Sigmoid colon (tissue), 4 donors: ENCODE measurements at regions not wholly inside any gene's neighbourhood (a gene's known extent, or its start where the extent isn't known, plus 50 kb on each side); places are given as distances from the start of the nearest gene placed in this dataset.

Source experiments
- CTCF ChIP-seq, 4 experiments: fragments of 450-650 bp in 3 of 4; fragments of 200-600 bp in 1 of 4; IDR thresholded peaks; one replicate each; pipeline ENCODE4 v1.5.1; 2016 to 2019; ENCODE audit warnings: antibody characterized with exemption in 4 of 4, mild to moderate bottlenecking in 3 of 4, moderate library complexity in 2 of 4
- POLR2A ChIP-seq, 2 donors: fragments of 450-650 bp; IDR thresholded peaks; one replicate each; pipeline ENCODE4 v1.6.1; 2016; ENCODE audit warnings: antibody characterized with exemption in 2 of 2, mild to moderate bottlenecking in 2 of 2, moderate library complexity in 2 of 2
- POLR2AphosphoS5 ChIP-seq, 4 donors: sonication (generic); formaldehyde crosslinking; IDR thresholded peaks; one replicate each; pipeline ENCODE4 v1.6.1; 2017; ENCODE audit warnings: antibody characterized with exemption in 4 of 4

GRCh38 chr2:238567067-238567855, 140.5 kb downstream of the ASB1 start:
- TF ChIP-seq CTCF (IDR thresholded peaks at IDR 0.05) (no peak), POLR2A (IDR thresholded peaks at IDR 0.05) (no peak), POLR2AphosphoS5 (IDR thresholded peaks at IDR 0.05) (no peak)
